Panc1 (cell line): ENCODE measurements at regions not wholly inside any gene's neighbourhood (a gene's known extent, or its start where the extent isn't known, plus 50 kb on each side); places are given as distances from the start of the nearest gene placed in this dataset.

Experiments used
- CTCF ChIP-seq: fragments of 450-650 bp; IDR thresholded peaks from 2 replicates; pipeline ENCODE4 v1.5.1; 2017; ENCODE audit warnings: mild to moderate bottlenecking
- POLR2AphosphoS5 ChIP-seq: IDR thresholded peaks from 2 replicates; pipeline ENCODE4 v1.6.1; 2012; ENCODE audit warnings: mild to moderate bottlenecking, low read depth, low read length, moderate library complexity
- REST ChIP-seq, 2 experiments: IDR thresholded peaks; 2 replicates each; pipeline ENCODE4 v1.6.1; 2011 to 2012; ENCODE audit warnings: low read depth in 2 of 2, control low read depth in 1 of 2, low read length in 1 of 2, mild to moderate bottlenecking in 1 of 2, moderate library complexity in 1 of 2; ENCODE audit not compliant: insufficient read depth in 1 of 2
- SIN3A ChIP-seq: IDR thresholded peaks from 2 replicates; pipeline ENCODE4 v1.6.1; 2012; ENCODE audit warnings: low read depth, mild to moderate bottlenecking, low read length, moderate library complexity, borderline replicate concordance; ENCODE audit not compliant: insufficient read depth
- TCF7L2 ChIP-seq: IDR thresholded peaks from 2 replicates; pipeline ENCODE4 v1.6.1; 2011; ENCODE audit warnings: mild to moderate bottlenecking, low read depth, low read length, inconsistent platforms

GRCh38 chr2:188705191-188705590, 269.0 kb upstream of the COL3A1 start:
- TF ChIP-seq CTCF (no peak), SIN3A (no peak), POLR2AphosphoS5 (no peak), REST (IDR thresholded peaks at IDR 0.05; ENCODE audit: insufficient read depth in 1 of 2, low read depth in 2 of 2, low read length in 1 of 2) (no peak), TCF7L2 (no peak)
